CD4-positive, CD25-positive, alpha-beta regulatory T cell (primary cell): ENCODE measurements at regions not wholly inside any gene's neighbourhood (a gene's known extent, or its start where the extent isn't known, plus 50 kb on each side); places are given as distances from the start of the nearest gene placed in this dataset.

Experiments
- ATAC-seq, 2 donors: fragments of 150-1000 bp; cut with Tn5 transposase; one replicate each; pipeline ENCODE4 v1.10.0; 2021; ENCODE audit warnings: low read depth in 2 of 2, moderate number of reproducible peaks in 2 of 2, moderate library complexity in 1 of 2
- DNase-seq, 3 donors: peaks; one replicate each; pipeline versions ENCODE4 v3.0.0 to v3.0.0-alpha.2; 2012 to 2022; ENCODE audit warnings: mixed read lengths in 1 of 3
- H3K27ac ChIP-seq: one replicate; pipeline ENCODE4 v1.7.0; 2013; ENCODE audit warnings: mild to moderate bottlenecking, low read length; ENCODE audit not compliant: insufficient read depth, poor library complexity, severe bottlenecking
- H3K27me3 ChIP-seq: one replicate; pipeline ENCODE4 v1.7.0; 2013; ENCODE audit warnings: low read length; ENCODE audit not compliant: control insufficient read depth, insufficient read depth
- H3K36me3 ChIP-seq: one replicate; pipeline ENCODE4 v1.7.0; 2013; ENCODE audit warnings: mild to moderate bottlenecking, low read length, moderate library complexity; ENCODE audit not compliant: control insufficient read depth, insufficient read depth
- H3K4me1 ChIP-seq: 2 replicates; pipeline ENCODE4 v1.7.0; 2013; ENCODE audit warnings: mild to moderate bottlenecking, low read length; ENCODE audit not compliant: insufficient read depth, control insufficient read depth, poor library complexity, severe bottlenecking
- H3K4me3 ChIP-seq: one replicate; pipeline ENCODE4 v1.7.0; 2013; ENCODE audit warnings: low read depth, mild to moderate bottlenecking, low read length, moderate library complexity
- H3K9me3 ChIP-seq, 2 experiments: 1 replicate in 1 of 2; 2 replicates in 1 of 2; pipeline ENCODE4 v1.7.0; 2013; ENCODE audit warnings: low read length in 2 of 2, mild to moderate bottlenecking in 1 of 2, moderate library complexity in 1 of 2; ENCODE audit not compliant: control insufficient read depth in 2 of 2
- H3K27ac Mint-ChIP-seq, 3 donors: one replicate each; pipeline ENCODE4 v1.8.0; 2020 to 2022; ENCODE audit warnings: mild to moderate bottlenecking in 3 of 3, mixed read lengths in 3 of 3, moderate library complexity in 2 of 3
- H3K27me3 Mint-ChIP-seq: one replicate; pipeline ENCODE4 v1.8.0; 2022; ENCODE audit warnings: mild to moderate bottlenecking, mixed read lengths
- H3K36me3 Mint-ChIP-seq: one replicate; pipeline ENCODE4 v1.8.0; 2020; ENCODE audit warnings: mixed read lengths
- H3K4me1 Mint-ChIP-seq, 4 donors: one replicate each; pipeline ENCODE4 v1.8.0; 2020 to 2022; ENCODE audit warnings: mixed read lengths in 4 of 4, mild to moderate bottlenecking in 1 of 4
- H3K4me3 Mint-ChIP-seq, 4 donors: one replicate each; pipeline ENCODE4 v1.8.0; 2020 to 2022; ENCODE audit warnings: mild to moderate bottlenecking in 4 of 4, mixed read lengths in 4 of 4, moderate library complexity in 3 of 4
- H3K9me3 Mint-ChIP-seq, 7 donors: one replicate each; pipeline ENCODE4 v1.8.0; 2020 to 2022; ENCODE audit warnings: mixed read lengths in 7 of 7, mild to moderate bottlenecking in 3 of 7, moderate library complexity in 2 of 7

GRCh38 chr1:167157114-167157513, 63.2 kb downstream of the STYXL2 start:
- no peak overlapping the region for H3K4me3 Mint-ChIP-seq
- H3K4me3 ChIP-seq: no peak overlapping the region
- no peak for ATAC-seq

GRCh38 chr1:167158111-167158812, 62.4 kb upstream of the POU2F1 start:
- Mint-ChIP-seq H3K36me3 (no peaks in the 10 kb centered on the region), H3K9me3 (peaks cover 0 to 3% (median 0%) of the 10 kb centered on the region in 7 donors), H3K27me3 (peaks cover 31% of the 10 kb centered on the region), H3K4me1 (peaks cover 0 to 2% (median 0%) of the 10 kb centered on the region in 4 donors), H3K4me3 (no peak overlapping the region), H3K27ac (no peak overlapping the region)
- Histone ChIP-seq H3K4me1 (no peaks in the 10 kb centered on the region), H3K9me3 (no peaks in the 10 kb centered on the region), H3K4me3 (no peak overlapping the region), H3K27ac (no peak overlapping the region), H3K27me3 (peaks cover 6% of the 10 kb centered on the region), H3K36me3 (no peaks in the 10 kb centered on the region)
- DNase-seq (no peak), ATAC-seq (no peak)

More at GRCh38 chr1:167157114-167157513, 63.2 kb downstream of the STYXL2 start:
- no peaks in the 10 kb centered on the region for H3K9me3 ChIP-seq
- no peaks in the 10 kb centered on the region for H3K36me3 ChIP-seq
- no peak for DNase-seq
- Mint-ChIP-seq H3K9me3 (peaks cover 0 to 5% (median 0%) of the 10 kb centered on the region in 7 donors), H3K4me1 (no peaks in the 10 kb centered on the region), H3K36me3 (no peaks in the 10 kb centered on the region), H3K27me3 (peaks cover 23% of the 10 kb centered on the region), H3K27ac (no peak overlapping the region)
- H3K4me1 ChIP-seq: no peaks in the 10 kb centered on the region
- H3K27me3 ChIP-seq: peaks cover 6% of the 10 kb centered on the region
- no peak overlapping the region for H3K27ac ChIP-seq

GRCh38 chr1:167158813-167159275, 61.8 kb upstream of the POU2F1 start:
- no peak overlapping the region for H3K4me3 Mint-ChIP-seq
- H3K4me1 ChIP-seq: no peaks in the 10 kb centered on the region
- H3K27me3 Mint-ChIP-seq: peaks cover 33% of the 10 kb centered on the region
- no peaks in the 10 kb centered on the region for H3K9me3 ChIP-seq
- H3K27ac Mint-ChIP-seq: no peak overlapping the region
- H3K27ac ChIP-seq: no peak overlapping the region
- no peaks in the 10 kb centered on the region for H3K36me3 ChIP-seq
- H3K4me1 Mint-ChIP-seq: peaks cover 0 to 7% (median 0%) of the 10 kb centered on the region in 4 donors
- peaks cover 6% of the 10 kb centered on the region for H3K27me3 ChIP-seq
- H3K9me3 Mint-ChIP-seq: peaks cover 0 to 3% (median 0%) of the 10 kb centered on the region in 7 donors
- no peak overlapping the region for H3K4me3 ChIP-seq
- H3K36me3 Mint-ChIP-seq: no peaks in the 10 kb centered on the region
- DNase-seq (no peak), ATAC-seq (no peak)

GRCh38 chr1:167159782-167160181, 60.9 kb upstream of the POU2F1 start:
- Histone ChIP-seq H3K27me3 (peaks cover 10% of the 10 kb centered on the region), H3K4me1 (no peaks in the 10 kb centered on the region), H3K36me3 (no peaks in the 10 kb centered on the region), H3K4me3 (no peak overlapping the region), H3K9me3 (no peaks in the 10 kb centered on the region), H3K27ac (no peak overlapping the region)
- H3K27me3 Mint-ChIP-seq: peaks cover 35% of the 10 kb centered on the region
- no peak overlapping the region for H3K4me3 Mint-ChIP-seq
- DNase-seq: no peak
- peaks cover 0 to 3% (median 0%) of the 10 kb centered on the region in 7 donors for H3K9me3 Mint-ChIP-seq
- ATAC-seq: no peak
- H3K27ac Mint-ChIP-seq: no peak overlapping the region
- H3K36me3 Mint-ChIP-seq: no peaks in the 10 kb centered on the region
- H3K4me1 Mint-ChIP-seq: peaks cover 0 to 7% (median 0%) of the 10 kb centered on the region in 4 donors

- Histone ChIP-seq H3K9me3 (no peaks in the 10 kb centered on the region), H3K4me3 (no peak overlapping the region), H3K27me3 (peaks cover 13% of the 10 kb centered on the region), H3K4me1 (no peaks in the 10 kb centered on the region), H3K36me3 (no peaks in the 10 kb centered on the region), H3K27ac (no peak overlapping the region)
- no peak for DNase-seq
- ATAC-seq: no peak
- Mint-ChIP-seq H3K9me3 (peaks cover 0 to 3% (median 0%) of the 10 kb centered on the region in 7 donors), H3K4me3 (no peak overlapping the region), H3K36me3 (no peaks in the 10 kb centered on the region), H3K4me1 (peaks cover 0 to 7% (median 0%) of the 10 kb centered on the region in 4 donors), H3K27ac (no peak overlapping the region), H3K27me3 (peaks cover 39% of the 10 kb centered on the region)
These were observed 59.4 kb upstream of the POU2F1 start for GRCh38 chr1:167161242-167161641.

- no peaks in the 10 kb centered on the region for H3K9me3 ChIP-seq
- no peak overlapping the region for H3K27ac ChIP-seq
- Mint-ChIP-seq H3K36me3 (no peaks in the 10 kb centered on the region), H3K27ac (no peak overlapping the region), H3K4me1 (peaks cover 0 to 7% (median 0%) of the 10 kb centered on the region in 4 donors), H3K27me3 (peaks cover 36% of the 10 kb centered on the region), H3K4me3 (no peak overlapping the region), H3K9me3 (peaks cover 0 to 1% (median 0%) of the 10 kb centered on the region in 7 donors)
- H3K36me3 ChIP-seq: no peaks in the 10 kb centered on the region
- H3K4me3 ChIP-seq: no peak overlapping the region
- H3K27me3 ChIP-seq: peaks cover 13% of the 10 kb centered on the region
- ATAC-seq: no peak
- no peaks in the 10 kb centered on the region for H3K4me1 ChIP-seq
- no peak for DNase-seq
These were observed 58.9 kb upstream of the POU2F1 start for GRCh38 chr1:167161762-167162161.

- H3K27me3 Mint-ChIP-seq: peaks cover 48% of the 10 kb centered on the region
- ATAC-seq: no peak
- H3K4me1 ChIP-seq: no peaks in the 10 kb centered on the region
- H3K4me1 Mint-ChIP-seq: peaks cover 0 to 7% (median 0%) of the 10 kb centered on the region in 4 donors
- H3K27ac Mint-ChIP-seq: no peak overlapping the region
- H3K27ac ChIP-seq: no peak overlapping the region
- no peaks in the 10 kb centered on the region for H3K36me3 ChIP-seq
- H3K9me3 ChIP-seq: no peaks in the 10 kb centered on the region
- peaks cover 15% of the 10 kb centered on the region for H3K27me3 ChIP-seq
- H3K36me3 Mint-ChIP-seq: no peaks in the 10 kb centered on the region
- peaks cover 0 to 3% (median 0%) of the 10 kb centered on the region in 7 donors for H3K9me3 Mint-ChIP-seq
- no peak for DNase-seq
- H3K4me3 Mint-ChIP-seq: no peak overlapping the region
- no peak overlapping the region for H3K4me3 ChIP-seq
These were observed 55.5 kb upstream of the POU2F1 start for GRCh38 chr1:167165219-167165618.
